ENCODE measurements at regions not wholly inside any gene's neighbourhood (a gene's known extent, or its start where the extent isn't known, plus 50 kb on each side); places are given as distances from the start of the nearest gene placed in this dataset.

- ChIA-PET POLR2A (no interaction called here), CTCF (no interaction called here)
- Histone ChIP-seq H3K27me3 (ENCODE audit: control insufficient read depth in 1 of 2, insufficient read depth in 2 of 2, low read length in 2 of 2) (no peaks in the 10 kb centered on the region), H3K36me3 (ENCODE audit: insufficient read depth, low read length) (no peaks in the 10 kb centered on the region), H3K9me3 (ENCODE audit: control insufficient read depth in 1 of 2, insufficient read depth in 1 of 2, low read length in 2 of 2) (no peaks in the 10 kb centered on the region), H3K4me3 (ENCODE audit: low read length) (no peak overlapping the region), H3K27ac (ENCODE audit: low read depth in 1 of 2, low read length in 2 of 2) (no peak overlapping the region), H3K4me1 (ENCODE audit: insufficient read depth, low read length) (no peaks in the 10 kb centered on the region)
- TF ChIP-seq CTCF (IDR thresholded peaks at IDR 0.05), result no peak
- H3K4me3 Mint-ChIP-seq, result no peak overlapping the region
- intact Hi-C loops (cut with DNase I, micrococcal nuclease), result no loop called here
- no peaks in the 10 kb centered on the region for H3K9me3 Mint-ChIP-seq
- no peak overlapping the region for H3K27ac Mint-ChIP-seq
- H3K36me3 Mint-ChIP-seq (ENCODE audit: low read depth), result no peaks in the 10 kb centered on the region
- H3K4me1 Mint-ChIP-seq (ENCODE audit: low read depth), result no peaks in the 10 kb centered on the region
- H3K27me3 Mint-ChIP-seq, result no peaks in the 10 kb centered on the region
- ATAC-seq (ENCODE audit: poor library complexity), result no peak
- DNase-seq, result no peak
Measured at GRCh38 chr13:80000684-80001509, 340.0 kb downstream of the SPRY2 start.

- Mint-ChIP-seq H3K36me3 (ENCODE audit: low read depth) (no peaks in the 10 kb centered on the region), H3K27me3 (no peaks in the 10 kb centered on the region), H3K9me3 (no peaks in the 10 kb centered on the region), H3K27ac (no peak overlapping the region), H3K4me1 (ENCODE audit: low read depth) (no peaks in the 10 kb centered on the region), H3K4me3 (no peak overlapping the region)
- ChIA-PET CTCF (no interaction called here), POLR2A (no interaction called here)
- no peak for TF ChIP-seq CTCF (IDR thresholded peaks at IDR 0.05)
- no peaks in the 10 kb centered on the region for H3K9me3 ChIP-seq (ENCODE audit: control insufficient read depth in 1 of 2, insufficient read depth in 1 of 2, low read length in 2 of 2)
- no peak overlapping the region for H3K4me3 ChIP-seq (ENCODE audit: low read length)
- H3K4me1 ChIP-seq (ENCODE audit: insufficient read depth, low read length), result no peaks in the 10 kb centered on the region
- intact Hi-C loops (cut with DNase I, micrococcal nuclease), result no loop called here
- H3K27ac ChIP-seq (ENCODE audit: low read depth in 1 of 2, low read length in 2 of 2), result no peak overlapping the region
- H3K27me3 ChIP-seq (ENCODE audit: control insufficient read depth in 1 of 2, insufficient read depth in 2 of 2, low read length in 2 of 2), result no peaks in the 10 kb centered on the region
- ATAC-seq (ENCODE audit: poor library complexity) (no peak), DNase-seq (no peak)
- no peaks in the 10 kb centered on the region for H3K36me3 ChIP-seq (ENCODE audit: insufficient read depth, low read length)
Measured at GRCh38 chr13:79999601-80000000, 341.3 kb downstream of the SPRY2 start.

- Mint-ChIP-seq H3K4me1 (ENCODE audit: low read depth) (no peaks in the 10 kb centered on the region), H3K27me3 (no peaks in the 10 kb centered on the region), H3K27ac (no peak overlapping the region), H3K4me3 (no peak overlapping the region), H3K9me3 (no peaks in the 10 kb centered on the region), H3K36me3 (ENCODE audit: low read depth) (no peaks in the 10 kb centered on the region)
- ATAC-seq (ENCODE audit: poor library complexity) (no peak), DNase-seq (no peak)
- Histone ChIP-seq H3K4me3 (ENCODE audit: low read length) (no peak overlapping the region), H3K9me3 (ENCODE audit: control insufficient read depth in 1 of 2, insufficient read depth in 1 of 2, low read length in 2 of 2) (no peaks in the 10 kb centered on the region), H3K36me3 (ENCODE audit: insufficient read depth, low read length) (no peaks in the 10 kb centered on the region), H3K4me1 (ENCODE audit: insufficient read depth, low read length) (no peaks in the 10 kb centered on the region), H3K27ac (ENCODE audit: low read depth in 1 of 2, low read length in 2 of 2) (no peak overlapping the region), H3K27me3 (ENCODE audit: control insufficient read depth in 1 of 2, insufficient read depth in 2 of 2, low read length in 2 of 2) (no peaks in the 10 kb centered on the region)
- ChIA-PET CTCF (no interaction called here), POLR2A (no interaction called here)
- TF ChIP-seq CTCF (IDR thresholded peaks at IDR 0.05), result no peak
- intact Hi-C loops (cut with DNase I, micrococcal nuclease), result no loop called here
Measured at GRCh38 chr13:79998381-79998880, 342.5 kb downstream of the SPRY2 start.

Measured in CD4-positive, alpha-beta T cell (primary cell).